Esophagus muscularis mucosa (tissue), 3 donors: ENCODE measurements at regions not wholly inside any gene's neighbourhood (a gene's known extent, or its start where the extent isn't known, plus 50 kb on each side); places are given as distances from the start of the nearest gene placed in this dataset.

Experiments used
- POLR2AphosphoS5 ChIP-seq, 2 donors: sonication (generic); formaldehyde crosslinking; IDR thresholded peaks; one replicate each; pipeline ENCODE4 v1.6.1; 2017; ENCODE audit warnings: antibody characterized with exemption in 2 of 2
- TF ChIP-seq, protein P1 (sequence below), 3 experiments: fragments of 200-600 bp in 2 of 3; fragments of 450-650 bp in 1 of 3; sonication (generic) in 2 of 3; IDR thresholded peaks; one replicate each; pipeline ENCODE4 v1.5.1; 2017 to 2019; ENCODE audit warnings: antibody characterized with exemption in 3 of 3, mild to moderate bottlenecking in 2 of 3, moderate library complexity in 1 of 3

DNA sequence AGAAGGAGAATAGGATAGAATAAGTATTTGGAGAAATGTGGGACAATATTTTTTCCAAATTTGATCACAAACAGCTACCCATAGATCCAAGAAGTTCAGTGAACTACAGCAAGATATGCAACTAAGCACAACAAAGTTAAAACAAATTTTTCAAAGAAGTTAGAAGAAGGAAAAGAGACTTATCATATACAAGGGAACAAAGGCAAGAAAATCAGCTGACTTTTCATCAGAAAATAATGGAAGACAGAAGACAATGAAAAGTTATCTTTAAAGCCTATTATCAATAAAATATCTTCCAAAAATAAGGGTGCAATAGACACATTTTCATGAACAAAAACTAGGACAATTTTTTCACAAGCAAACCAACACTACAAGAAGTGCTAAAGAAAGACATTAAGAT is 202.8 kb upstream of the FN1 start:
- TF ChIP-seq, protein P1, sequence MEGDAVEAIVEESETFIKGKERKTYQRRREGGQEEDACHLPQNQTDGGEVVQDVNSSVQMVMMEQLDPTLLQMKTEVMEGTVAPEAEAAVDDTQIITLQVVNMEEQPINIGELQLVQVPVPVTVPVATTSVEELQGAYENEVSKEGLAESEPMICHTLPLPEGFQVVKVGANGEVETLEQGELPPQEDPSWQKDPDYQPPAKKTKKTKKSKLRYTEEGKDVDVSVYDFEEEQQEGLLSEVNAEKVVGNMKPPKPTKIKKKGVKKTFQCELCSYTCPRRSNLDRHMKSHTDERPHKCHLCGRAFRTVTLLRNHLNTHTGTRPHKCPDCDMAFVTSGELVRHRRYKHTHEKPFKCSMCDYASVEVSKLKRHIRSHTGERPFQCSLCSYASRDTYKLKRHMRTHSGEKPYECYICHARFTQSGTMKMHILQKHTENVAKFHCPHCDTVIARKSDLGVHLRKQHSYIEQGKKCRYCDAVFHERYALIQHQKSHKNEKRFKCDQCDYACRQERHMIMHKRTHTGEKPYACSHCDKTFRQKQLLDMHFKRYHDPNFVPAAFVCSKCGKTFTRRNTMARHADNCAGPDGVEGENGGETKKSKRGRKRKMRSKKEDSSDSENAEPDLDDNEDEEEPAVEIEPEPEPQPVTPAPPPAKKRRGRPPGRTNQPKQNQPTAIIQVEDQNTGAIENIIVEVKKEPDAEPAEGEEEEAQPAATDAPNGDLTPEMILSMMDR (IDR thresholded peaks at IDR 0.05), result no peak
- no peak for TF ChIP-seq POLR2AphosphoS5 (IDR thresholded peaks at IDR 0.05)
